HCT116 (cell line): ENCODE measurements at regions not wholly inside any gene's neighbourhood (a gene's known extent, or its start where the extent isn't known, plus 50 kb on each side); places are given as distances from the start of the nearest gene placed in this dataset.

Experiments
- EZH2 ChIP-seq: fragments of 200-600 bp; sonication (generic); IDR thresholded peaks from 2 replicates; pipeline ENCODE4 v1.6.1; 2017; ENCODE audit warnings: antibody characterized with exemption, mixed run types
- JUND ChIP-seq: IDR thresholded peaks from 2 replicates; pipeline ENCODE4 v1.6.1; 2012
- POLR2A ChIP-seq: IDR thresholded peaks from 2 replicates; pipeline ENCODE4 v1.7.0; 2011; ENCODE audit warnings: borderline replicate concordance; ENCODE audit not compliant: insufficient read depth, insufficient read length; ENCODE audit errors: extremely low read depth
- POLR2AphosphoS5 ChIP-seq: IDR thresholded peaks from 2 replicates; pipeline ENCODE4 v1.6.1; 2011; ENCODE audit warnings: mild to moderate bottlenecking, low read depth, low read length, moderate library complexity
- RAD21 ChIP-seq: IDR thresholded peaks from 2 replicates; pipeline ENCODE4 v1.6.1; 2012; ENCODE audit warnings: low read depth, mild to moderate bottlenecking
- SP1 ChIP-seq: IDR thresholded peaks from 2 replicates; pipeline ENCODE4 v1.6.1; 2012; ENCODE audit warnings: low read depth
- TF ChIP-seq, protein P1 (sequence below), 3 experiments: fragments of 200-600 bp in 1 of 3; sonication (generic) in 1 of 3; IDR thresholded peaks in 2 of 3; conservative IDR thresholded peaks in 1 of 3; 2 replicates each; pipeline ENCODE4 v1.5.1; 2012 to 2017; ENCODE audit warnings: low read depth in 2 of 3, low read length in 2 of 3, antibody characterized with exemption in 1 of 3, borderline replicate concordance in 1 of 3, control low read depth in 1 of 3, mild to moderate bottlenecking in 1 of 3, mixed read lengths in 1 of 3, mixed run types in 1 of 3, moderate library complexity in 1 of 3; ENCODE audit not compliant: insufficient read depth in 1 of 3

DNA sequence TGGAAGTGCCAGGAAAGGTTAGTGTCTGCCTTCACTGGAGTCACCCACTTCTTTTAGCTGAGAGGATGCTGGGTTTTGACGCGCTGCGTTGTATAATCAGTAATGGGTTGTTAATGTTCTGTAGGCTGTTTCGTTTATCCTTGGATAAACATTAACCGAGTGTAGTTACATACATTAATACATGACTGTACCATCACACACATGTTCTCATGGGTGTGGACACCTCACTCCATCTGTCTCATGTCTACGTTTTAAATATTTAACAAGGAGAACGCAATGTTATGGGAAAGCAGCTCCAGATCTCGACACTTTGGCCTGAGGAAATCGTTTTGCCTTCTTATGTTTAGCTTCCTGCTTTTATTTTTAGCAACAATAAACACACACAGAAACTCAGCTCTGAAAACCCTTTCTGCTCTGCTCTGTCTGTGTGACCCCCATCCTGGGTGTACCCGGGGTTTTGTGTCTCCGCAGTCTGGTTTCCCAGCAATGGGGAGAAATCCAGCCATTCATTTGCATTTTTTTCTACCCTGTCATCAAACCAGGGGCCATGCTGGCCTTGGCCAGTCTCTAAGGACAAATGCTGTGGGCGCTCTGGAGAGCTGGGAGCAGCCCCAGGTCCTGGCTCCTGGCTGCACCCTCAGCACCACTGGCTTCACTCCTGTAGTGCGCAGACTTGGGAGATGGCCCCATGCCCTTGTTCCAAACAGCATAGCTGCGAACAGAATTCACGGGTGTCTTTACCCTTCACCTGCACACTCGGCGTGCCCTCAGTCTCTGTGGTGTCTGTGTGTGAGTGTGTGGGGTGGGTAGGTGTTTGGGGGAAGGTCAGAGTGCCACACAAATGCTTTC lies 110.8 kb downstream of the ERMARD start:
- no peak for TF ChIP-seq EZH2
- TF ChIP-seq, protein P1, sequence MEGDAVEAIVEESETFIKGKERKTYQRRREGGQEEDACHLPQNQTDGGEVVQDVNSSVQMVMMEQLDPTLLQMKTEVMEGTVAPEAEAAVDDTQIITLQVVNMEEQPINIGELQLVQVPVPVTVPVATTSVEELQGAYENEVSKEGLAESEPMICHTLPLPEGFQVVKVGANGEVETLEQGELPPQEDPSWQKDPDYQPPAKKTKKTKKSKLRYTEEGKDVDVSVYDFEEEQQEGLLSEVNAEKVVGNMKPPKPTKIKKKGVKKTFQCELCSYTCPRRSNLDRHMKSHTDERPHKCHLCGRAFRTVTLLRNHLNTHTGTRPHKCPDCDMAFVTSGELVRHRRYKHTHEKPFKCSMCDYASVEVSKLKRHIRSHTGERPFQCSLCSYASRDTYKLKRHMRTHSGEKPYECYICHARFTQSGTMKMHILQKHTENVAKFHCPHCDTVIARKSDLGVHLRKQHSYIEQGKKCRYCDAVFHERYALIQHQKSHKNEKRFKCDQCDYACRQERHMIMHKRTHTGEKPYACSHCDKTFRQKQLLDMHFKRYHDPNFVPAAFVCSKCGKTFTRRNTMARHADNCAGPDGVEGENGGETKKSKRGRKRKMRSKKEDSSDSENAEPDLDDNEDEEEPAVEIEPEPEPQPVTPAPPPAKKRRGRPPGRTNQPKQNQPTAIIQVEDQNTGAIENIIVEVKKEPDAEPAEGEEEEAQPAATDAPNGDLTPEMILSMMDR (IDR thresholded peaks at IDR 0.05 in 2 of 3, conservative IDR thresholded peaks at IDR 0.05 in 1 of 3; ENCODE audit: borderline replicate concordance in 1 of 3, insufficient read depth in 1 of 3, low read depth in 2 of 3, low read length in 2 of 3) = no peak
- TF ChIP-seq POLR2A = no peak
- TF ChIP-seq POLR2AphosphoS5 = no peak
- no peak for TF ChIP-seq JUND
- no peak for TF ChIP-seq RAD21
- no peak for TF ChIP-seq SP1
